ENCODE measurements at regions not wholly inside any gene's neighbourhood (a gene's known extent, or its start where the extent isn't known, plus 50 kb on each side); places are given as distances from the start of the nearest gene placed in this dataset.

GRCh38 chr10:90462749-90463470 is 394.9 kb downstream of the HTR7 start:
- no peak for DNase-seq (ENCODE audit: low read depth)
- no peak for TF ChIP-seq CTCF (conservative IDR thresholded peaks at IDR 0.05; ENCODE audit: low read length)
- no peak overlapping the region for H3K4me3 ChIP-seq (ENCODE audit: low read length)

GRCh38 chr10:90464329-90464728 is 393.5 kb downstream of the HTR7 start:
- TF ChIP-seq CTCF (conservative IDR thresholded peaks at IDR 0.05; ENCODE audit: low read length): no peak
- DNase-seq (ENCODE audit: low read depth): no peak
- H3K4me3 ChIP-seq (ENCODE audit: low read length): no peak overlapping the region

GRCh38 chr10:90470966-90471365 is 386.9 kb downstream of the HTR7 start:
- no peak for TF ChIP-seq CTCF (conservative IDR thresholded peaks at IDR 0.05; ENCODE audit: low read length)
- DNase-seq (ENCODE audit: low read depth): no peak
- H3K4me3 ChIP-seq (ENCODE audit: low read length): no peak overlapping the region

- TF ChIP-seq CTCF (conservative IDR thresholded peaks at IDR 0.05; ENCODE audit: low read length): no peak
- no peak for DNase-seq (ENCODE audit: low read depth)
- H3K4me3 ChIP-seq (ENCODE audit: low read length): no peak overlapping the region
These were observed 377.4 kb downstream of the HTR7 start for GRCh38 chr10:90480466-90480865.

- no peak for DNase-seq (ENCODE audit: low read depth)
- TF ChIP-seq CTCF (conservative IDR thresholded peaks at IDR 0.05; ENCODE audit: low read length): no peak
- H3K4me3 ChIP-seq (ENCODE audit: low read length): no peak overlapping the region
These were observed 376.4 kb downstream of the HTR7 start for GRCh38 chr10:90481326-90481923.

GRCh38 chr10:90484518-90484917 is 373.3 kb downstream of the HTR7 start:
- H3K4me3 ChIP-seq (ENCODE audit: low read length): no peak overlapping the region
- DNase-seq (ENCODE audit: low read depth): no peak
- TF ChIP-seq CTCF (conservative IDR thresholded peaks at IDR 0.05; ENCODE audit: low read length): no peak

GRCh38 chr10:90494183-90494582 is 363.7 kb downstream of the HTR7 start:
- TF ChIP-seq CTCF (conservative IDR thresholded peaks at IDR 0.05; ENCODE audit: low read length): no peak
- H3K4me3 ChIP-seq (ENCODE audit: low read length): no peak overlapping the region
- no peak for DNase-seq (ENCODE audit: low read depth)
